ENCODE measurements at regions not wholly inside any gene's neighbourhood (a gene's known extent, or its start where the extent isn't known, plus 50 kb on each side); places are given as distances from the start of the nearest gene placed in this dataset.

- TF ChIP-seq SP1 (IDR thresholded peaks at IDR 0.05; ENCODE audit: low read depth, low read length) (no peak), EZH2 (IDR thresholded peaks at IDR 0.05; ENCODE audit: borderline replicate concordance, control insufficient read depth, low read depth, low read length) (no peak), CTCF (IDR thresholded peaks at IDR 0.05 in 2 of 3, conservative IDR thresholded peaks at IDR 0.05 in 1 of 3; ENCODE audit: control insufficient read depth in 2 of 3, extremely low read depth in 1 of 3, insufficient read depth in 1 of 3, low read depth in 3 of 3, low read length in 3 of 3) (no peak), POLR2A (IDR thresholded peaks at IDR 0.05; ENCODE audit: low read depth, low read length) (no peak), PAX8 (IDR thresholded peaks at IDR 0.05) (no peak), ZBTB33 (IDR thresholded peaks at IDR 0.05) (no peak), YY1 (IDR thresholded peaks at IDR 0.05; ENCODE audit: low read depth, low read length) (no peak)
Observed at GRCh38 chr6:15748341-15748740, 85.5 kb upstream of the DTNBP1 start.

Measured in GM12878 (cell line).